DMS153 (cell line): ENCODE measurements at regions not wholly inside any gene's neighbourhood (a gene's known extent, or its start where the extent isn't known, plus 50 kb on each side); places are given as distances from the start of the nearest gene placed in this dataset.

Experiments used
- DNase-seq: peaks from one replicate; lab custom pipeline; 2025; lab: John Stamatoyannopoulos, UW

GRCh38 chr5:8641786-8642505, 773.0 kb downstream of the MTRR start:
- no peak for DNase-seq

- no peak for DNase-seq
These were observed 775.4 kb downstream of the MTRR start for GRCh38 chr5:8644377-8644776.

- no peak for DNase-seq
These were observed 778.2 kb downstream of the MTRR start for GRCh38 chr5:8647111-8647510.

- DNase-seq: no peak
These were observed 781.2 kb downstream of the MTRR start for GRCh38 chr5:8650186-8650585.

GRCh38 chr5:8660133-8660893, 791.4 kb downstream of the MTRR start:
- DNase-seq: no peak

GRCh38 chr5:8663374-8663773, 794.4 kb downstream of the MTRR start:
- DNase-seq: no peak

GRCh38 chr5:8675182-8675581, 806.2 kb downstream of the MTRR start:
- no peak for DNase-seq

GRCh38 chr5:8676695-8677094, 807.7 kb downstream of the MTRR start:
- no peak for DNase-seq

- DNase-seq: no peak
These were observed 813.4 kb downstream of the MTRR start for GRCh38 chr5:8682381-8682780.

GRCh38 chr5:8683496-8683895, 814.5 kb downstream of the MTRR start:
- peak; percentile 64 for DNase-seq

GRCh38 chr5:8685704-8686103, 816.8 kb downstream of the MTRR start:
- DNase-seq: peak; percentile 41

- DNase-seq: no peak
These were observed 817.8 kb downstream of the MTRR start for GRCh38 chr5:8686707-8687106.

GRCh38 chr5:8689773-8690172, 820.8 kb downstream of the MTRR start:
- DNase-seq: no peak

GRCh38 chr5:8691221-8691620, 822.3 kb downstream of the MTRR start:
- DNase-seq: no peak

GRCh38 chr5:8693341-8693844, 824.4 kb downstream of the MTRR start:
- no peak for DNase-seq

GRCh38 chr5:8694545-8694944, 825.6 kb downstream of the MTRR start:
- DNase-seq: no peak

GRCh38 chr5:8695902-8696845, 827.2 kb downstream of the MTRR start:
- DNase-seq: no peak

GRCh38 chr5:8700222-8700621, 831.3 kb downstream of the MTRR start:
- no peak for DNase-seq

GRCh38 chr5:8700671-8701070, 831.7 kb downstream of the MTRR start:
- DNase-seq: no peak

- no peak for DNase-seq
These were observed 832.3 kb downstream of the MTRR start for GRCh38 chr5:8701251-8701650.

- no peak for DNase-seq
These were observed 835.4 kb downstream of the SEMA5A start for GRCh38 chr5:8710426-8710930.

- DNase-seq: no peak
These were observed 831.7 kb downstream of the SEMA5A start for GRCh38 chr5:8714198-8714597.
